ENCODE measurements at regions not wholly inside any gene's neighbourhood (a gene's known extent, or its start where the extent isn't known, plus 50 kb on each side); places are given as distances from the start of the nearest gene placed in this dataset.

- H3K4me3 ChIP-seq (replicated peaks in 1 of 3; ENCODE audit: insufficient read depth in 1 of 3, low read depth in 1 of 3, low read length in 3 of 3) = no peak overlapping the region
- H3K9me1 ChIP-seq (replicated peaks; ENCODE audit: control insufficient read depth, extremely low read depth, insufficient read depth, low read length) = no peaks in the 10 kb centered on the region
- H3K4me2 ChIP-seq (ENCODE audit: insufficient read depth, low read length) = no peak overlapping the region
- no peak overlapping the region for H2AFZ ChIP-seq (ENCODE audit: low read depth, low read length)
- no peak for DNase-seq (ENCODE audit: low read depth, low spot score)
- intact Hi-C loops (cut with micrococcal nuclease) (no loop called here), dilution Hi-C loops (cut with MboI; ENCODE audit: extremely low pct_ligation_motif_present, low sequenced_read_pairs) (no loop called here)
- no TSS peak for BruUV-seq (replicated peaks)
- FAIRE-seq = no peak
- no peak for TF ChIP-seq JUN (IDR thresholded peaks at IDR 0.05; ENCODE audit: borderline replicate concordance, insufficient read depth, insufficient read length, low read depth)
- TF ChIP-seq MYC (IDR thresholded peaks at IDR 0.05; ENCODE audit: low read depth, low read length) = no peak
- TF ChIP-seq CTCF (IDR thresholded peaks at IDR 0.05; ENCODE audit: extremely low read depth in 1 of 2, insufficient read depth in 1 of 2, low read depth in 1 of 2, low read length in 2 of 2) = no peak
- no peak for TF ChIP-seq POLR2A (IDR thresholded peaks at IDR 0.05; ENCODE audit: low read depth, low read length)
- no peak for TF ChIP-seq FOS (IDR thresholded peaks at IDR 0.05; ENCODE audit: borderline replicate concordance, insufficient read depth, low read length)
- TF ChIP-seq GATA2 (IDR thresholded peaks at IDR 0.05; ENCODE audit: insufficient read depth, insufficient read length, low read depth, low read length) = no peak
- no peak for TF ChIP-seq EZH2 (IDR thresholded peaks at IDR 0.05; ENCODE audit: borderline replicate concordance, low read depth, low read length, severe bottlenecking)
- TF ChIP-seq MAX (IDR thresholded peaks at IDR 0.05; ENCODE audit: insufficient read depth, insufficient read length) = no peak
- TF ChIP-seq POLR2AphosphoS5 (IDR thresholded peaks at IDR 0.05; ENCODE audit: insufficient read depth, low read depth, low read length) = no peak
- no peaks in the 10 kb centered on the region for H3K4me1 ChIP-seq (ENCODE audit: control insufficient read depth, extremely low read depth, insufficient read depth, low read length)
- no peaks in the 10 kb centered on the region for H4K20me1 ChIP-seq (replicated peaks; ENCODE audit: control insufficient read depth, extremely low read depth, insufficient read depth, low read length)
- no peaks in the 10 kb centered on the region for H3K79me2 ChIP-seq (ENCODE audit: control insufficient read depth, insufficient read depth, low read length)
- H3K27me3 ChIP-seq (ENCODE audit: control insufficient read depth in 2 of 2, insufficient read depth in 2 of 2, low read length in 2 of 2) = no peaks in the 10 kb centered on the region
- no peaks in the 10 kb centered on the region for H3K9me3 ChIP-seq (replicated peaks; ENCODE audit: control insufficient read depth, insufficient read depth, low read length)
- no peak overlapping the region for H3K9ac ChIP-seq (replicated peaks; ENCODE audit: extremely low read depth, insufficient read depth, low read length)
- H3K27ac ChIP-seq (ENCODE audit: insufficient read depth, low read depth, low read length) = no peak overlapping the region
- H3K36me3 ChIP-seq (ENCODE audit: control insufficient read depth in 2 of 2, extremely low read depth in 1 of 2, insufficient read depth in 2 of 2, low read length in 2 of 2) = no peaks in the 10 kb centered on the region
- ChIA-PET CTCF (no interaction called here), POLR2A (no interaction called here)
Observed at GRCh38 chr20:24762371-24762770, 186.7 kb upstream of the CST7 start.

Data from endothelial cell of umbilical vein (primary cell).